A673 (cell line): ENCODE measurements at regions not wholly inside any gene's neighbourhood (a gene's known extent, or its start where the extent isn't known, plus 50 kb on each side); places are given as distances from the start of the nearest gene placed in this dataset.

Source experiments
- EZH2 ChIP-seq: fragments of 200-600 bp; sonication (generic); IDR thresholded peaks from 2 replicates; pipeline ENCODE4 v1.6.1; 2017; ENCODE audit warnings: borderline replicate concordance, low read depth, mild to moderate bottlenecking, mixed read lengths, antibody characterized with exemption, low read length; ENCODE audit not compliant: poor library complexity, severe bottlenecking
- TF ChIP-seq, protein P1 (sequence below): fragments of 300-800, 200-600 bp; sonication (generic); conservative IDR thresholded peaks from 2 replicates; pipeline ENCODE4 v1.5.1; 2017; ENCODE audit warnings: low read depth, mild to moderate bottlenecking, antibody characterized with exemption, low read length, moderate library complexity, mixed read lengths

- TF ChIP-seq, protein P1, sequence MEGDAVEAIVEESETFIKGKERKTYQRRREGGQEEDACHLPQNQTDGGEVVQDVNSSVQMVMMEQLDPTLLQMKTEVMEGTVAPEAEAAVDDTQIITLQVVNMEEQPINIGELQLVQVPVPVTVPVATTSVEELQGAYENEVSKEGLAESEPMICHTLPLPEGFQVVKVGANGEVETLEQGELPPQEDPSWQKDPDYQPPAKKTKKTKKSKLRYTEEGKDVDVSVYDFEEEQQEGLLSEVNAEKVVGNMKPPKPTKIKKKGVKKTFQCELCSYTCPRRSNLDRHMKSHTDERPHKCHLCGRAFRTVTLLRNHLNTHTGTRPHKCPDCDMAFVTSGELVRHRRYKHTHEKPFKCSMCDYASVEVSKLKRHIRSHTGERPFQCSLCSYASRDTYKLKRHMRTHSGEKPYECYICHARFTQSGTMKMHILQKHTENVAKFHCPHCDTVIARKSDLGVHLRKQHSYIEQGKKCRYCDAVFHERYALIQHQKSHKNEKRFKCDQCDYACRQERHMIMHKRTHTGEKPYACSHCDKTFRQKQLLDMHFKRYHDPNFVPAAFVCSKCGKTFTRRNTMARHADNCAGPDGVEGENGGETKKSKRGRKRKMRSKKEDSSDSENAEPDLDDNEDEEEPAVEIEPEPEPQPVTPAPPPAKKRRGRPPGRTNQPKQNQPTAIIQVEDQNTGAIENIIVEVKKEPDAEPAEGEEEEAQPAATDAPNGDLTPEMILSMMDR = no peak
- no peak for TF ChIP-seq EZH2
Observed at GRCh38 chr3:117572786-117573185, 863.2 kb downstream of the TUSC7 start.
